ENCODE measurements at regions not wholly inside any gene's neighbourhood (a gene's known extent, or its start where the extent isn't known, plus 50 kb on each side); places are given as distances from the start of the nearest gene placed in this dataset.

- Histone ChIP-seq H3K4me2 (ENCODE audit: insufficient read depth in 1 of 2, low read depth in 2 of 2, low read length in 2 of 2) (no peak overlapping the region), H3K9me3 (ENCODE audit: insufficient read depth in 2 of 2, low read depth in 1 of 2, low read length in 1 of 2) (no peaks in the 10 kb centered on the region), H3K4me3 (ENCODE audit: extremely low read depth in 1 of 4, insufficient read depth in 2 of 4, low read depth in 3 of 4, low read length in 4 of 4) (no peak overlapping the region), H2BK120ac (replicated peaks; ENCODE audit: low read depth, low read length) (no peak overlapping the region), H3K27me3 (replicated peaks in 1 of 4; ENCODE audit: control insufficient read depth in 3 of 4, extremely low read depth in 1 of 4, insufficient read depth in 3 of 4, low read length in 3 of 4) (no peaks in the 10 kb centered on the region), H2AFZ (ENCODE audit: low read length) (no peak overlapping the region), H2AK5ac (ENCODE audit: low read depth, low read length) (no peak overlapping the region), H3K79me1 (ENCODE audit: low read depth, low read length) (no peaks in the 10 kb centered on the region), H2BK5ac (ENCODE audit: low read depth, low read length) (no peak overlapping the region), H4K5ac (ENCODE audit: insufficient read length, low read depth, low read length) (no peak overlapping the region), H3K79me2 (ENCODE audit: control insufficient read depth in 1 of 2, insufficient read depth in 2 of 2, low read length in 2 of 2) (no peaks in the 10 kb centered on the region), H3K18ac (ENCODE audit: extremely low read depth, low read length) (no peak overlapping the region), H3K23me2 (ENCODE audit: low read depth, low read length) (no peaks in the 10 kb centered on the region), H4K91ac (replicated peaks; ENCODE audit: insufficient read length, low read length) (no peak overlapping the region), H2BK15ac (ENCODE audit: low read length) (no peak overlapping the region), H3K23ac (ENCODE audit: insufficient read length) (no peak overlapping the region), H3K9ac (replicated peaks in 1 of 4; ENCODE audit: extremely low read depth in 1 of 4, low read depth in 3 of 4, low read length in 3 of 4) (no peak overlapping the region), H3K4me1 (replicated peaks in 1 of 4; ENCODE audit: control insufficient read depth in 3 of 4, insufficient read depth in 4 of 4, low read length in 3 of 4) (peaks cover 0 to 4% (median 1%) of the 10 kb centered on the region in 4 experiments; a peak in 3 of 7 replicates), H3K36me3 (ENCODE audit: control insufficient read depth in 2 of 4, insufficient read depth in 4 of 4, low read length in 3 of 4) (no peaks in the 10 kb centered on the region), H4K20me1 (replicated peaks in 1 of 2; ENCODE audit: control insufficient read depth in 1 of 2, insufficient read depth in 2 of 2, low read length in 2 of 2) (no peaks in the 10 kb centered on the region), H3K14ac (ENCODE audit: insufficient read length) (no peak overlapping the region), H2BK12ac (ENCODE audit: low read depth, low read length) (no peak overlapping the region), H4K8ac (ENCODE audit: extremely low read depth, insufficient read depth, low read length) (no peak overlapping the region), H3K27ac (ENCODE audit: low read depth, low read length) (no peak overlapping the region), H3K4ac (replicated peaks; ENCODE audit: insufficient read length, low read depth, low read length) (no peak overlapping the region), H2BK20ac (ENCODE audit: low read length) (no peak overlapping the region), H3K56ac (replicated peaks; ENCODE audit: insufficient read length, low read depth, low read length) (no peak overlapping the region)
- FAIRE-seq (no peak), DNase-seq (ENCODE audit: low read depth in 1 of 2, low spot score in 2 of 2) (no peak)
- WGBS, 2 experiments (ENCODE audit: extremely low coverage in 1 of 2, insufficient coverage in 1 of 2, insufficient read length in 1 of 2, insufficient replicate concordance in 2 of 2, low coverage in 1 of 2, low lambda C conversion rate in 2 of 2, missing lambda C conversion rate in 1 of 2): 91% methylated on average over 3 of the region's 3 CpGs; no CpG with 5 or more reads in 1 of the 2 experiments
- ChIA-PET POLR2A (ENCODE audit: partially characterized antibody) (no interaction called here), CTCF (ENCODE audit: partially characterized antibody) (interaction anchor here (0.8 to 2.9 kb wide), 2 partner anchors 11 to 83 kb away, joined by 3 to 11 read pairs; no protein-coding TSS in a partner anchor)
- TF ChIP-seq RBBP5 (IDR thresholded peaks at IDR 0.05; ENCODE audit: borderline replicate concordance, low read depth, low read length) (no peak), POLR2AphosphoS5 (IDR thresholded peaks at IDR 0.05; ENCODE audit: low read depth, low read length) (no peak), E2F6 (IDR thresholded peaks at IDR 0.05) (no peak), RXRA (IDR thresholded peaks at IDR 0.05; ENCODE audit: insufficient read depth, low read depth, low read length) (no peak), CHD2 (IDR thresholded peaks at IDR 0.05; ENCODE audit: low read length) (no peak), TAF7 (optimal IDR thresholded peaks at IDR 0.05; ENCODE audit: borderline replicate concordance, low read depth, low read length) (no peak), EGR1 (IDR thresholded peaks at IDR 0.05; ENCODE audit: borderline replicate concordance, low read depth, low read length) (no peak)
Measured at GRCh38 chr14:53330441-53330840, 177.3 kb upstream of the DDHD1 start.

Measured in H1 (cell line).